T-helper 2 cell (primary cell): ENCODE measurements at regions not wholly inside any gene's neighbourhood (a gene's known extent, or its start where the extent isn't known, plus 50 kb on each side); places are given as distances from the start of the nearest gene placed in this dataset.

Source experiments
- DNase-seq, 5 experiments: peaks; one replicate each; pipeline versions ENCODE4 v3.0.0 to v3.0.0-alpha.2; 2012 to 2022

- DNase-seq, result no peak
Observed at GRCh38 chr2:18639756-18640453, 50.5 kb upstream of the NT5C1B start.
